COLO829 (cell line): ENCODE measurements at regions not wholly inside any gene's neighbourhood (a gene's known extent, or its start where the extent isn't known, plus 50 kb on each side); places are given as distances from the start of the nearest gene placed in this dataset.
"Not testable (repeated sequence)": the region's sequence is repeated elsewhere in the genome, so short reads cannot be mapped to it uniquely, and the experiment has no call there.

Source experiments
- DNase-seq: peaks from one replicate; pipeline ENCODE4 v3.0.0; 2012; ENCODE audit warnings: low spot score

DNA sequence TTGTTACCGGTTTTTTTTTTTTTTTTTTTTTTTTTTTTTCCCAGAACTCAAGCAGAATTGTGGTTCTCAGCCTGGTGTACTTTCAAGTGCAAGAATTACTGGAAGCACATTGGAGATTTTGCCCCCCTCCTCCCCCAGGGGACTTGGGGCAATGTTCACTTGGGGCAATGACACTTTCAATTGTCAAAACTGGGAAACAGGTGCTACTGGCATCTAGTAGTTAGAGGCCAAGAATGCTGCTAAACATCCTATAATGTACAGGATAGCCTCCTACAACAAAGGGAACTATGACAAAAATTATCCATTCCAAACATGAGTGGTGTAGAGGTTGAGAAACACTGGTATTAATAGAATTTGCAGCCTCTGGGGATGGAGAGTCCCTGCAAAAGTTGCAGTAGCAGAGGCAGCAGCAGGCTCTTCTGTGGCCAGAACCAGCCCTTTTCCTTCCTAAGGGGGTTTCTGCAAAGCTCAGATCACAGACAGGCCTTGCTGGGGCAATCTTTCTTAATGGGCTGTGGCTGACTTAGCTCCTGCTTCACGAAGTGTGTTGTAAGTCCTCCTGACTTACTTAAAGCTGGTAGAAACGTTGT lies 144.3 kb upstream of the MRPS22 start:
- no peak for DNase-seq

DNA sequence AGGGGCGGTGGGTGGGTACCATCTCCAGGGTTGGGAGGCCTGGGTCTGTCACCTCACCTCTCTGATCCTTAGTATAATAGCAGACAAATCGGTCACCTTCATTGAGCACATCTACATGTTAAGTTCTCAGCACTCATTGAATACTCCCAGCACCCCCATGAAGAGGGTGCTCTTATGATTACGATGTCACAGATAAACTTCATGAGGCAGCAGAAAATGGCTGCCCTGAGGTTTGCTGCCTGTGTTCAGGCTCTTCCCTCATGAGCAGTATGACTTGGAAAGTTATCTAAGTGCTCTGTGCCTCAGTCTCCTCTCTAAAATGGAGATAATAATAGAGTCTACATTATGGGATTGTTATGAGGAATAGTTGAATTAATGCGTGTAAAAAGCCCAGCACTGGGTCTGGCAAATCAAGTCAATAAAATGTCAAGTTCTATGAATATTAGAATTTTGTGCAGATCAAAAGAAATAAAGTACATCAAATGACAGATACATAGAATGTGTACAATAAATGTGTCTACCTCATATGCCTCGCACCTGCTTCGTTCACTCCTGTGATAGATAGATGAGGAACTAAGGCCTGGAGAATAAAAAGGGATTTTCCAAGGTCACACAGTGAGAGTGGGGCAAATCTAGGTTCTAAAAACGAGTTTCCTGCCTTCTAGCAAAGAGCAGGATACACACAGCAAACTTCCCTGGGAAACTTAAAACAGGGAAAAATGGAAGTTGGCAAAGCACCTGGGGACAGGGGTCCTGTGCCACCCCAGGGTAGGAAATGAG lies 142.2 kb upstream of the MRPS22 start:
- no peak for DNase-seq

DNA sequence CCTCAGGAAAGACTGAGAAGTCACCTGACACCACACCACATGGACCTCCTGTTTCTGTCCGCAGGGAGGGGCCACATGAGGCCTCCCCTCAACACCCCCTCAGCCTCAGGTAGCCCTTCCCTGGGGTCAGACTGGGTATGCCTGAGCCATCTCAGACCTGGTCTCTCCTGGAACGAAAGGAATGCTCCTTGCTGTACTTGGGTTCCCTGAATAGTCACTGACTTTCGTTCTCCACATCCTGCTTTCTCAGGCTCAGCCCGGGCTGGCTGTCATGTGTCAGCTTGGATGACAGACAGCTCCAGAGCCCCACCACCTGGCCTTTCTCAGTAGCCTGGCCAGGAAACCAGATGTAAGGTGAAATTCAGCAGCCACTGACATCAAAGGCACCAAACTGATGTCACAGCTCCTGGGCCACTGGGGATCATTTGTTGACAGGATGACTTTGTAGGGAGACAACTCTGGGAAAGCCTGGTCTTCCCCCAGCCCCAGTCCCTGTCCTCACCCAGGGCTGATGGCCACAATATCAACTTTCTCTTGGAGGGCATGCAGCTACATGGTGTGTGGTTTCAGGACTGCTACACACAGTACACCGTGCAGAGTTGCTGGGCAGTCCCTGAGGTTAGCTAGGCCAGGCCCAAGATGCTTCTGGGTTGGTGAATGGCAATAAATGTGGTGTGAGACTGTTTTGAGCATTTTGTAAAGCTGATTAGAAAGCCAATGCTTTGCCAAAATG lies 141.4 kb upstream of the MRPS22 start:
- no peak for DNase-seq

DNA sequence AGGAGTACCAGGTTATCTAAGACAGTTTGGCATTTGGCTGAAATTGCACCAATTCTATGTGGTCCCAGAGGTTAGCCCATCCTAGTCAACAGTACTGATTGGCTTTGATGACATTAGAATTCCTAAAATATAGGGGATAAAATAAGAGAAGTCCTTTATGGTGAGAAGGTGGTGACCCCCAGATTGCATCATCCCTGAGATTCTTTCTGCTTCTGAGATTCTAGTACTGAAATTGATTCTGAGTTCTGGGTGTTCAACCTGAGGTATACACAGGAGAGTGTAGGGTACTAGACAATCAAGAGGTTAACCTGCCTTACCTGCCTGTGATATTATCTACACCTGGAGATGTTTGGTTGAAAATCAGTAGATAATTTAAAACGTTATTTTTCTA lies 140.9 kb upstream of the MRPS22 start:
- no peak for DNase-seq

DNA sequence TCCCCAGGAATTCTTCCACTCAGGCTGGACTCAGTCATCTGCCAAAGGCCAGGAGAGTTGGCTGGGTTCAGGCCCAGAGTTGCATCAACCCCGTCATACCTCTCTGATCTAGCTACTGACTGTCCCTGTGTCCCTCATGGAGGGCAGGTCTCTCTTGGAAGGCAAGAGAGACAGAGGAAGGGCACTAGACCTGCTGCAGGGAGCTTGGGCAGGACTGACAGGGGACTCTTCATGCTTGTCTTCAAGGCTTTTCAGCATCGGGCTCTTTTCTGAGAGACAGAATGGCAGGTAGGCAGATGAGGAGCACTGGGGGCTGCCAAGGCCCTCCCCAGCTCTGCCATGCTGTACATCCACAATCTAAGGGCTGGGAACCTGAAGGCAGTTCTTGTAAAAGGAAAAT lies 140.1 kb upstream of the MRPS22 start:
- no peak for DNase-seq

DNA sequence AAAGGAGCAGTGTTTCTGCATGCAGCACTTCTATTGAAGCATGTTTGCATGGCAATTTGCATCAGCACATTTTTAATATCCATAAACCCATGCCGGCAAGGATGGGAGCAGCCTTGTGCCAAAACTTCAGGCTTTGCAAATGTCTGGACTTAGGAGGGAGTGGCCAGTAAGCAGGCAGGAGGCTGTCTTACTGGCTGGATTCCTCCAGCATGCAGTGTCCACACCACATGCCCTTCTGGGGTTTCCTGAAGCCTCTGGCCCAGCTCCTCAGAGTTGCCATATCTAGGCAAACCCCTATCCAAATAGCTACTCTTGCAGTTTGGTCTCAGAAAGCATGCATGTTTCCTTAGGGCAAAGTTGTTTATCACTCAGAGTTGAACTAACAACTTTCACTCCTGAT lies 139.1 kb upstream of the MRPS22 start:
- no peak for DNase-seq

DNA sequence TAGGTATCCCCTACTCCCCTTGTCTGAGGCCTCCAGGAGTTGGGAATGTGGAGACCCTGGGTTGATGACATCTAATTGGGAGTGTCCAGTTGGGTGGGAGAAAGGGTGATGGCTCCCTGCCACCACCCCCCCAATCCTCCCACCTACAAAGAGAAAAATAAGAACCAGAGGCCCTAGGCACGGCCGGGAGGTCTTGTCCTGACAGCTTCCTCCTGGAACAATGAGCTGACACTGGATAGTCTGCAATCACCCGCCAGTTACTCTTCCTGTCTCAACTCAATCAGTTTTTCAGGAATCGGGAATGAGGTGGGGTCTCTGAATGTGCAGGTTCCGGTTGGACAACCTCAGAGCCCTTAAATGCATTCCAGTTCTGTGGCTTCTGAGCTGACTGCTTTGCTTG lies 129.9 kb upstream of the MRPS22 start:
- no peak for DNase-seq

DNA sequence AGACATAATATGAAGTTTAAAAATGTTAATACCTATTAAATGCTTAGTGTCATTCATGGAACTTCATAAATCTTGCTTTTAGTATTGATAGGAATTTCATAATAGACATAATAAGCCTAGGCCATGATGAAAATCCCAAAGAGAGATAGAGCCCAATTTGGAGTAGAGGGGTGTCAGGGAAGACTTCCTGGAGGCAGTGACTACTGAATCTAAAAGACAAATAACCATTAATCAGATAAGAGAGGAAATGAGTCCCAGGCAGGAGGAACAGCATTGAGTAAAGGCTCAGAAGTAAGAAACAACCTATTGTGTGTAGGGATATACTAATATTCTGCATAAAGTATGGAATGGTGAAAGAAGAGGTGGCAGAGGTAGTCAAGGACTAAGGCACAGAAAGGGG lies 126.9 kb upstream of the MRPS22 start:
- DNase-seq = no peak

DNA sequence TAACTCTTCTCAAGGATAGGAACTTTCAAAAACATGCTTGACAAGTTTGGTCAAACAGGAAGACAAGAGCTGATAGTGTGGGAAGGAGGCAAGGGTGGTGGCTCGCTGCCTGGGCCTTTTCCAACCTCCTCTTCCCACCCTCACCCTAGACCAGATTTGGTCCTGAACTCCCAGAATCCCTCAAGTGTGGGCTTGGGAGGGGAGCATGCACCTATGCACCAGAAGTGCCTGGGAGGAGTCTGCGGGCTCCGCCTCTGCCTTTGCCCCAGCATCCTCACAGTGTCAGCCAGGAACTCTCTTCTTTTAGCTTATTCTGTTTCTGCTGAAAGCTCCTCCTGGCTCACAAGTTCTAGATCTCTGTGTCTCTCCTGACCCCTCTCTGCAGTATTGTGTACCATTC lies 126.2 kb upstream of the MRPS22 start:
- DNase-seq = no peak

DNA sequence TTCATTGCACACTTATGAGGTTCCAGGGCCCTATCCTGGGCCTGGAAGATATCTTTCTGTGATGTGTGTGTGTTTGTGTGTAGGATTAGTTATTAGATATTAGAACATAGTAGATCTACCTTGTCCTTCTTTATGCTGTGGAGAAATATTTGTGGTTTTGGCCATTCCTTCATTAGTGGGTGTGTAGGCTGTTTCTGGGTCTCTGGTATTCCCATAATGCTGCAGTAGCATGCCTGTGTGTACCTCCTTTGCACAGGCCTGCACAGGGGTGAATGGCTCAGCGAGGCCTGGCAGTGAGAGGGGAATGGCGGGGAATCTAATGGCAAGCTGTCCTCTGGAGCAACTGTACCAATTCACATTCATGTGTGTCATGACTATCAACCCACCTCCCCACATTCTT lies 125.8 kb upstream of the MRPS22 start:
- no peak for DNase-seq

DNA sequence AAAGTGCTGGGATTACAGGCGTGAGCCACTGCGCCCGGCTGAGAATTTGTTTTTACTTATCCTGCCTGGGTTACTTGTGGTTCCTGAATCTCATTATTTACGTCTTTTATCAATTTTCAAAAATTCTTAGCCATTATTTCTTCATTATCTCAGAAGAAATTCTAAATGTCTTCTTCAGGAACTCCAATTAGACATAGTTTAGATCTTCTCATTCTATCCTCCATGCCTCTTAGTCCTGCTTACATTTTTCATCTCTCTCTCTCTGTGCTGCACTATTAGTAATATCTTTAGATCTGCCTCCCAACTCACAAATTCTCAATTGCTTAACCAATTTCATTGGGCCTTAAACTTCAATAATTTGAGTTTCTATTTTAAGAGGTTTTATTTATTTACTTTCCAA lies 124.4 kb upstream of the MRPS22 start:
- no peak for DNase-seq

DNA sequence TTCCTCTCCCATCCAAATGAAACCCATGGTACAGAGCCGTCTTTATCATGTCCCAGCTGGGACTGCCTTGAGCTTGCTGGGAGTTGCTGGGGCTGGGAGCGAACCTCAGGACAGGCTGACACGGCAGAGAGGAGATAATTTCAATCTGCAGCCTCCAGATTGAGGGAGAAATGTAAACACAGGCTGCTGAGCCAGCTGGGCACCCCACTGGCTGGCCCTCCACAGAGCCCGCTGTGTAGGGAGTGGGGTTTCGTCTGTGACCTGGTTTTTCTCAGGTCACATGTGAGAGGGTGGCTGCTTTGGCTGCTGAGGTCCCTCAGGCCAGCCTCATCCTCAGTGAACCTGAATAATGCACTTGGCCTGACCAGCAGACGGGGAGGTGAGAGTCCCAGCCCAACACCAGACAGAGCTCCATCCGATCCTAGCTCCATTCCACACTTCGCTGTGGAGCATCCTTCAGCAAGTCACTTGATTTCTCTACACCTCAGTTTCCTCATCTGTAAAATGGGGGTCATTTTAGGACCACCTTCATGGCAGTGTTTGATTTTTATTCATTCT lies 121.6 kb upstream of the MRPS22 start:
- no peak for DNase-seq

DNA sequence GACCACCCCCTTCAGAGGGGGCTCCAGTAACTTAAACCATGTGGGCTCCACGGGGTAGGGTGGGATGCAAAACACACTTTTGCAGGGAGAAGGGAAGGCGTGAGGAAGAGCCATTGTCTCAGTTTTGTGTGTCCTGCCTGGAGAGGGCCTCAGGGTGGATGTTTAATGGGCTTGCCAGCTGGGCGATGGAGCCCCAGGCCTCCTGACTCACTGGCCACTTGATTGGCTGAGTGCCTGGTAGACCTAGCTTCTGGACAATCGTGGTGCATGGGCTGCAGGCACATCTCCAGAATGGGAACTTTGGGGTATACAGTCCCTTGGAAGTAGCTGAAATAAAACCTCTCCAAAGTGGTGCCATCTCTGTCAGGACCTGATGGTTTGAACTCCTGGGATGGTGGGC lies 118.3 kb upstream of the MRPS22 start:
- no peak for DNase-seq

DNA sequence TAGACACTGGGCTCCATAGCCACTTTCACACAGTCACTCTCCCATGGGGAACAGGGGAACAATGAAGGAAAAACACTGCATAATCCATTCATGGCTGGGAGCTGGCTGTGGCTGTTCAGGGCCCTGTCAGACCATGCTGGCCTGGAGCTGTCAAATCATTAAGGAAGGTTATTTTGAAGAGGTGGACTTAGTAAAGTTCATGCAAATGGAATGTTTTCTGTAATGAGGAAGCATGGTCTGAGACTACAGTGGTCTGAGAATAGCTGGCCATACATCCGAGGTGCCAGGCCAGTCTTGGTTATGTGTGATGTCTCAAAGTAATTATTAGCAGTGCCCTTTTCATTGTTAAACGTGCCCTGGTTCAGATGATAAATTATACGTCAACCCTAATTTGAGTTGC lies 117.1 kb upstream of the MRPS22 start:
- no peak for DNase-seq

DNA sequence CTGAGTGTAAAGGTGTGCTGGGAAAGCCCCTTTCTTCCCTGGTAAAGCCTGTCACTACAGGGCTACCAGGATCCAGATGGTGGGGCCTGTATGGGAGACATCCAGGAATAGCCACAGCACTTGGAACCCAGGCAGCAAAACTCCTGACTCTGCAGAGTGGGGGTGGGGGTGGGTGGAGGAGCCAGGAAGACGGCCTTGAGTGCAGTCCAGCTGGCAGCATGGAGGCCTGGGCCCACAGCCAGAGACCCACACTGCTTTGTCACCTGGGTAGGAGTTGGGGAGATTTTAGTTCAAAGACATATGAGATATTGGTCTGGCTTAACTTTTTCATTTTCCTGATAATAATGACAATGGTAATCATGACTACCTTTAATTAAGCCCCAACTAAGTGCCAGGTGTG lies 116.7 kb upstream of the MRPS22 start:
- no peak for DNase-seq

DNA sequence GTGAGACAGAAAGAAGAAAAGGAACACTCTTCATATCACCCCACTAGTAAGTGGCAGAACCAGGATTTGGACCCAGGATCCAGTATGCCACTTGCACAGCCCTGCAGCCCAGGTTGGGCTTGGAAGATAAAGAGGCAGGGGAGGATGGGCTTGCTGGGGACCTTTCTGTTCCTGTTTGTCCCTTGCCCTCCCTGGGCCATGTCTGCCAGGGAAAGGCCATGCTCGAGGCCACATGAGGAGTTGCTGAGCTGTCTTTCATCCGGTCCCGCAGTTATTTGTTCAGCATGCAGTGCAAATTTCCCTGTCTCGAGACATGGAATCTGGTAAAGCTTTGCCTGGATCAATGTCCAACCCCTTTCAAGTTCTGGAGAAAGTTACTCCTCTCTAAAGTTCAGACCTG lies 116.0 kb upstream of the MRPS22 start:
- no peak for DNase-seq

DNA sequence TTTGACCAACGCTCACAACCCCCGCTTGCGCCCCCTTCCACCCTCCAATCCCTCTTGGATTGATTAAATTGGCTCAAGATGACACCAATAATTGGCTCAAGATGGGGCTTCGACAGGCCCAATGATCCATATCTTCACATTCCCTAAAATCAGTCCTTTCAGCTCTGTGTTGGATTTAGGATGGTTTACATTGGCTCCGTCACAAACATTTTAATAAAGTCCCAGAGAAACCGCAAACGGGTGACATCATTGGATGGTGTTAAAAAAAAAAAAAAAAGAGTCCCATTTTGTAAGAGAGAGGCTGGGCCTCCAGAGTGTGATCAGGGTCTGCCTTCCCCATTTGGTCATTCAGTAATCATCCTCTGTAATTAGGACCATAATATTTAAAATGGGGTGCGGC lies 113.4 kb upstream of the MRPS22 start:
- DNase-seq = no peak

DNA sequence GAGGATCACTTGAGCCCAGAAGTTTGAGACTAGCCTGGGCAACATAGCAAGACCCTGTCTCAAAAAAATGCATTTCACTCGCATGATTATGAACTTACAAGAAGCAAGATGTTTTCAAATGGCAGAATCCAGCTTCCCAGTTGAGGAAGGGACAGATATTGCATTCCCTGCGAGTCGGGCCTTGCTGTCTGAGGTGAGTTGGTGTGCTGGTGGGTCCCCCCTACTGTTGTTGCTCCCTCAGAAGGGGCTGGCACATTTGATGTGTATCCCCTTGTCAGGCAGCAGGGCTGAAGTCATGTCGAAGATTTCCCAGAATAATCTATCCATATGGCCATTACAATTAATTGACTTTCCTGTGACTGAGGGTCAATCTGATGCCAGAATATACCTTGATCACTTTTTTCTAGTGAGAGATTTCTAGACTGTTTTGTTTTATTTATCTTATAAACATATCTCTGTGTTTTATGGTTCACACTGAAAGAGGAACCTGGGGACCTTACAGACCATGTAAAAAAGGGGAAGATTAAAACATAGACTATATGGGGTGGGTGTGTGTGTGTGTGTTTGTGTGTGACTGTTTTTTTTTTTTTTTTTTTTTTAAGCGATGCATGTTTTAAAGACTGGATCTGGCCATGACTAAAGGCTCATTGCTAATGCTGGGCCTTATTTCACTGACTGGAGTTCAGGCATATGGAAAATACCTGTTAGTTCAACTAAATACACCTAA lies 112.1 kb upstream of the MRPS22 start:
- DNase-seq = no peak

DNA sequence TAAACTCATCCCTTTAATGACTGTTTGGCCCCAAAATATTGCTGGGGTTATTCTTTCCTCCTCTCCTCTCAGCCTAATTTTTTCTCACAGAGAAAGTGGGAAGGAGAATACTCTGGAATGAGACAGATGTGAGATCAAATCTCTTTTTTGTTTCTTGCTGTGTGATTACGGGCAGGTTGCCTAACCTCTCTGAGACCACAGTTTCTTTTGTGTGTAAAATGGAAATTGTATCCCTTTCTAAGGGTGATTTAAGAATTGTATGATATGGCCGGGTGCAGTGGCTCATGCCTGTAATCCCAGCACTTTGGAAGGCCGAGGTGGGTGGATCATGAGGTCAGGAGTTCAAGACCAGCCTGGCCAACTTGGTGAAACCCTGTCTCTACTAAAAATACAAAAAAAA lies 111.5 kb upstream of the MRPS22 start:
- not testable (repeated sequence) for DNase-seq

DNA sequence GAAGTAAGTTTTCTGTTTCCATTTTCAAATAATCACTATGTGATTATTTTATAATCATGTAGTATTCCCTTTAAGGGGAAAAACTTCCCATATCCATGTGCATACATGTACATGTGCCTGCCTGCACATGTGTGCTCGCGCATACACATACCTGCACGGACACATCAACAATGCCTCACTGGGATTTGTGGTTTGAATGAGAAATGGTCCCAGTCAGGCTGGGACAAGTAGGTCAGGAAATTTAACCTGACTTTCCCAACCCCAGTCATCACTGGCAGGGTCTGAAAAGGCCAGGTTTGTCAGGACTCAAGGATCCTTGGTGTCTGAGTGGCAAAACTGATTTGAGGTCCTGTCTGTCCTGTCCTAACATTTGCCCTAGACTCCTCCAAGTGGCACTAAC lies 109.3 kb upstream of the MRPS22 start:
- DNase-seq = no peak

DNA sequence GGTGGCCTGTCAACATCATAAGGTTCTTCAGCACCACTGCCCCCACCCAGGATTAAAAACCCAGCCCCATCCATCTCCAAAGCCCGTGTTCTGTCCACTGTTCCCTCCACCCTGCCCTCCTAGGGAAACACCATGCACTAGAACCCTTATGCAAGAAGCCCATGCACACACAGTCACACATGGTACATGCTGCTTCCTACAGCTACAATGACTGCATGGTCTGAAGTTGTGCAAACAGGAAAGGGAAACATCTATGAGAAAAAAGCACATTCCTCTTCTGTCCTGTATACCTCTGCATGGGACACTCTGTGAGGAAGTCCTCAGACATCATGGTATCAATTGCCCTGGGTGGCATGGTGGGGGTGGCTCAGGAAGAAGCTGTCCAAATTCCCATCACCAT lies 108.6 kb upstream of the MRPS22 start:
- DNase-seq = no peak

DNA sequence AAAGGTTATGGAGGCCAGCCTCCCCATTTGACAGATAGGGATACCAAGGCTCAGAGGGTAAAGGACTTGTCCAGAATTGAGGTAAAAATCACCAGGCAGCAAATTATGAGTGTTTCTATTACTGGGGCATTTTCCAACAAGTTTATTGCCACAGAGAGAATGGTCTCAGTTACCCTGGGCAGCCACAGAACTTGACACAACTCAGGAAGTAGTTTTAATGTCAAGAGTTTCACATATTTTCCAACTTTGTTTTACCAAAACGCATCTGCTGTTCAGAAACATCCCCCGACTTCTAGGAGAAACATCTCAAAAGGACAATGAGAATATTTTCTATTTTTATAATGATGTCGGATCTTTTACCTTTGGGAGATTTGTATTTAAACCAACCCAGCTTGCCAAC lies 107.5 kb upstream of the MRPS22 start:
- DNase-seq = no peak
